ENCODE measurements at regions not wholly inside any gene's neighbourhood (a gene's known extent, or its start where the extent isn't known, plus 50 kb on each side); places are given as distances from the start of the nearest gene placed in this dataset.
"Not testable (repeated sequence)": the region's sequence is repeated elsewhere in the genome, so short reads cannot be mapped to it uniquely, and the experiment has no call there.

- Histone ChIP-seq H3K36me3 (ENCODE audit: control insufficient read depth in 4 of 4, insufficient read depth in 3 of 4, low read depth in 1 of 4, low read length in 3 of 4) (no peaks in the 10 kb centered on the region), H3K4me1 (ENCODE audit: control insufficient read depth in 4 of 4, insufficient read depth in 4 of 4, low read length in 3 of 4) (no peaks in the 10 kb centered on the region), H3K27ac (ENCODE audit: low read depth in 1 of 2, low read length in 2 of 2) (no peak overlapping the region), H3K27me3 (ENCODE audit: control insufficient read depth in 4 of 4, insufficient read depth in 4 of 4, low read length in 3 of 4) (no peaks in the 10 kb centered on the region), H3K4me3 (ENCODE audit: low read depth in 1 of 3, low read length in 3 of 3) (no peak overlapping the region), H3K9ac (ENCODE audit: low read depth in 1 of 2, low read length in 2 of 2) (no peak overlapping the region), H3K9me3 (ENCODE audit: control insufficient read depth in 4 of 4, low read length in 3 of 4) (no peaks in the 10 kb centered on the region)
- no peak for DNase-seq (ENCODE audit: low spot score)
- WGBS: 62% methylated on average over 1 of the region's 1 CpG
- TF ChIP-seq CTCF (IDR thresholded peaks at IDR 0.05; ENCODE audit: low read depth, low read length, missing input control) (no peak), RXRA (IDR thresholded peaks at IDR 0.05) (no peak), EGR1 (IDR thresholded peaks at IDR 0.05; ENCODE audit: low read depth in 2 of 2) (no peak), ATF3 (IDR thresholded peaks at IDR 0.05) (no peak), FOXA1 (IDR thresholded peaks at IDR 0.05) (no peak), REST (IDR thresholded peaks at IDR 0.05) (no peak)
These were observed 1237.5 kb upstream of the GYPC start for GRCh38 chr2:125418483-125418882.

GRCh38 chr2:125422198-125422770, 1233.7 kb upstream of the GYPC start:
- not testable (repeated sequence) for DNase-seq (ENCODE audit: low spot score); H3K36me3 ChIP-seq (ENCODE audit: control insufficient read depth in 4 of 4, insufficient read depth in 3 of 4, low read depth in 1 of 4, low read length in 3 of 4); H3K27me3 ChIP-seq (ENCODE audit: control insufficient read depth in 4 of 4, insufficient read depth in 4 of 4, low read length in 3 of 4); H3K9ac ChIP-seq (ENCODE audit: low read depth in 1 of 2, low read length in 2 of 2); H3K27ac ChIP-seq (ENCODE audit: low read depth in 1 of 2, low read length in 2 of 2); H3K4me3 ChIP-seq (ENCODE audit: low read depth in 1 of 3, low read length in 3 of 3); H3K4me1 ChIP-seq (ENCODE audit: control insufficient read depth in 4 of 4, insufficient read depth in 4 of 4, low read length in 3 of 4); H3K9me3 ChIP-seq (ENCODE audit: control insufficient read depth in 4 of 4, low read length in 3 of 4)
- 92% methylated on average over 32 of the region's 32 CpGs for WGBS

GRCh38 chr2:125424266-125424785, 1231.6 kb upstream of the GYPC start:
- WGBS: 40% methylated on average over 1 of the region's 1 CpG
- DNase-seq (ENCODE audit: low spot score): no peak
- no peaks in the 10 kb centered on the region for H3K36me3 ChIP-seq (ENCODE audit: control insufficient read depth in 4 of 4, insufficient read depth in 3 of 4, low read depth in 1 of 4, low read length in 3 of 4)

More at GRCh38 chr2:125424266-125424785, 1231.6 kb upstream of the GYPC start:
- Histone ChIP-seq H3K9ac (ENCODE audit: low read depth in 1 of 2, low read length in 2 of 2) (no peak overlapping the region), H3K9me3 (ENCODE audit: control insufficient read depth in 4 of 4, low read length in 3 of 4) (no peaks in the 10 kb centered on the region), H3K27me3 (ENCODE audit: control insufficient read depth in 4 of 4, insufficient read depth in 4 of 4, low read length in 3 of 4) (no peaks in the 10 kb centered on the region), H3K27ac (ENCODE audit: low read depth in 1 of 2, low read length in 2 of 2) (no peak overlapping the region), H3K4me1 (ENCODE audit: control insufficient read depth in 4 of 4, insufficient read depth in 4 of 4, low read length in 3 of 4) (no peaks in the 10 kb centered on the region), H3K4me3 (ENCODE audit: low read depth in 1 of 3, low read length in 3 of 3) (no peak overlapping the region)
- no peak for TF ChIP-seq JUND (IDR thresholded peaks at IDR 0.05)
